GM12873 (cell line): ENCODE measurements at regions not wholly inside any gene's neighbourhood (a gene's known extent, or its start where the extent isn't known, plus 50 kb on each side); places are given as distances from the start of the nearest gene placed in this dataset.

ENCODE experiments used
- CTCF ChIP-seq: IDR thresholded peaks from 2 replicates; pipeline ENCODE4 v1.5.1; 2012; ENCODE audit warnings: low read depth, mild to moderate bottlenecking, moderate library complexity, low read length, control low read depth; ENCODE audit not compliant: insufficient read depth; ENCODE audit errors: missing control alignments

DNA sequence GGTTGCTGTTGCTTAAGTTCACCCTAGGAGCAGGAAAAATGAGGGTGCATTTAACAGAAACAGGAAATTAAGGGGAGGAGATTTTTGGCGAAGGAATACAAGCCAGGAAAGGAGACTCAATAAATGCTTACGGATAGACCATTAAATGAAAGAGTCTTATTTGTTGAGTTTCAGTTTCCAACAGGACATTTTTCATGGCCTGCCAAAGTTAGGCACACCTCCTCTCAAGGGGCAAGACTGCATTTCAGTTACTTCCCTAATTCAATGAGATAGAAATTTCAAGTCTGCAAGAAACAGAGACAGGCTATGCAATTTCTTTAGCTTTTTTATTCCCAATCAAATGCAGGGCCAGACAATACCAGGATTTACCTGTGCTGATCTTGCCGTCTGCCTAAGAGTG is 394.7 kb upstream of the KLHL29 start:
- TF ChIP-seq CTCF = no peak

- peak; percentile 4 for TF ChIP-seq CTCF
Measured at GRCh38 chr2:22991844-22992243, 393.1 kb upstream of the KLHL29 start.

GRCh38 chr2:22992441-22992840 is 392.5 kb upstream of the KLHL29 start:
- no peak for TF ChIP-seq CTCF

DNA sequence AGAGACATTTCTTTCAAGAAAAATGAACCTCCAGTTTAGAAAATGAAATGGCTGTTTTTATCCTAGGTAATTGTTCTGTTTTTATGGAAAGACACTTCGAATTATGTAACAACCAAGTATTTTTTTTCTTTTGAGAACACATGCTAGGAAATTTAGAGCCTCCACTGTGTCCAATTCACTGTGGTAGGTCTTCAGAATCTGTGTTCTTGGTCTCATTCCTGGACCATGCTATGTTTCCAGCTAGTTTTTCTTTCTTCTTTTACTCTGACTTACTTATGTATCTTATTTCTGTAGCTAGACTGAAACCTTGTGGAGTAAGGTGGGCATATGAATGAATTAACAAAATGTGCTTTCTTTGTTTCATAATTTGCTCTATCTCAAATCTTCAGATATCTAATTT is 391.7 kb upstream of the KLHL29 start:
- no peak for TF ChIP-seq CTCF

- TF ChIP-seq CTCF = no peak
Measured at GRCh38 chr2:22995576-22995975, 389.4 kb upstream of the KLHL29 start.

GRCh38 chr2:22996911-22997310 is 388.1 kb upstream of the KLHL29 start:
- TF ChIP-seq CTCF = no peak

DNA sequence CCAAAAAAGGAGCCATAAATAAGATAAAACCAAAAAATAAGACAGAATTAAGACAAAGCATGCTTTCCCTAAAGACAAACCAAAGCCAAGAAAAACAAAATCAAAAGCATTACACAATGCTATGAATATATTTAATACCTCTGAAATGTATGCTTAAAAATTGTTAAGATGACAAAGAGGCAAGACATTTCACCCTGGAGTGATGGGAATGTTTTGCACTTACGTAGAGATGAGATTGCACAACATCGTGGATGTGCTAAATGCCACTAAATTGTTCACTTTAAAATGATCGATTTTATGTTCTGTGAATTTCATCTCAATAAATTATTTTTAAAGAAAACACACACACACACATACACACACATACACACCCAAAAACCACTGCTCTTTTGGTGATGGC is 386.6 kb upstream of the KLHL29 start:
- TF ChIP-seq CTCF = no peak
